AG09319 (cell line): ENCODE measurements at regions not wholly inside any gene's neighbourhood (a gene's known extent, or its start where the extent isn't known, plus 50 kb on each side); places are given as distances from the start of the nearest gene placed in this dataset.
"Not testable (repeated sequence)": the region's sequence is repeated elsewhere in the genome, so short reads cannot be mapped to it uniquely, and the experiment has no call there.

Source experiments
- DNase-seq: peaks from one replicate; pipeline ENCODE4 v3.0.0-alpha.2; 2010; ENCODE audit warnings: low read depth; ENCODE audit errors: extremely low read depth
- CTCF ChIP-seq: IDR thresholded peaks from 2 replicates; pipeline ENCODE4 v1.5.1; 2011; ENCODE audit warnings: low read depth, mild to moderate bottlenecking, inconsistent platforms, low read length, moderate library complexity

DNA sequence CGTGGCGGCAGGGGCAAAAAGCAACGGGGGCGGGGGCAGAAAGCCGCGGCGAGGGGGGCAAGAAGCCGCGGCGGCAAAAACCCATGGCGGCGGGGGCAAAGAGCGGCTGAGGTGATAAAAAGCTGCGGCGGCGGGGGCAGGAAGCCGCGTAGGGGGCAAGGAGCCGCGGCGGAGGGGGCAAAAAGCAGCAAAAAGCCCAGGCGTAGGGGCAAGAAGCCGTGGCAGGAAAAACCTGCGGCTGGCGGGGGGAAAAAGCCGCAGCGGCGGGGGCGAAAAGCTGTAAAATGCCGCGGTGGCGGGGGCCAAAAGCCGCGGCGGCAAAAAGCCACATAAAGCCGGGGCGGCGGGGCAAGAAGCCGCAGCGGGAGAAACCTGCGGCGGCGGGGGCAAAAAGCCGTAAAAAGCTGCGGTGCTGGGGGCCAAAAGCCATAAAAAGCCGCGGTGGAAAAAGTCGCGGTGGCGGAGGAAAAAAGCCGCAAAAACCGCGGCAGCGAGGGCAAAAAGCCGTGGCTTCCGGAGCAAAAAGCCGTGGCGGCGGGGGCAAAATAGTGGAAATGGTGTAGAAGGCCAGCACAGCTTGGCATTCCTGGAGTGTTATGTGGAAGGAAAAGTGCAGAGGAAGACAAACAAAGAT lies 487.8 kb downstream of the ZNF33B start:
- TF ChIP-seq CTCF = no peak
- no peak for DNase-seq

- no peak for TF ChIP-seq CTCF
- no peak for DNase-seq
Measured at GRCh38 chr10:42149722-42150427, 488.5 kb downstream of the ZNF33B start.

DNA sequence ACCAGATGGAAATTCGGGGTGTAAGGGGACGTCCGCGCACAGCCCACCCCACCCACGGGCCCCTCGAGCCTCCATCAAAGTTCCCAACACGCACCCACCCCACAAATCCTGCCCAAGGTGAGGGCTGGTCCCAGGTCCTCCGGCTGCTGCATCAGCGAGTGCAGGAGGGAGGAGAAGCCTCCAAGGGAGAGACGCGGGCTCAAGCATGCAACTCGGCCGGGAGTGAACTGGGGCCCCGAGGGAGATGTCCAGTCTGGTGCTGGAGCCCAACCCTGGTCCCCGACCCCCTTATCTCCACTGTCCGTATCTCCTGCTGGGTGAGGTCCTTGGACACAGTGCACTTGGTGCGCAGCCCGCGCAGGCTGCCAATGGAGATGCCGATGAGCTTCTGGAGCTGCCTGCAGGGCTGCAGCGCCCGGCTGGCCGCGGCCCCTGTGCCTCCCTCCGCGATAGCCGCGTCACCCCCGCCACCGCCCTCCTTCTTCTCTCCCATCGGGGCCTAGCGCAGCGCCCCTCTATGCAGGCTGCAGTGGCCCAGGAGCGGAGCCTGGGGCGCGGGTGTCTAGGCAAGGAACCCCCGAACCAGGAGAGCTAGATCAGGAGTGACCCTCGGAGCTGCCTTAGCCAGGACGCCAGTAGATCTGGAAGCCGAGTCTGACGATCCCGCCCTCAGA lies 489.2 kb downstream of the ZNF33B start:
- DNase-seq = no peak
- TF ChIP-seq CTCF = no peak

DNA sequence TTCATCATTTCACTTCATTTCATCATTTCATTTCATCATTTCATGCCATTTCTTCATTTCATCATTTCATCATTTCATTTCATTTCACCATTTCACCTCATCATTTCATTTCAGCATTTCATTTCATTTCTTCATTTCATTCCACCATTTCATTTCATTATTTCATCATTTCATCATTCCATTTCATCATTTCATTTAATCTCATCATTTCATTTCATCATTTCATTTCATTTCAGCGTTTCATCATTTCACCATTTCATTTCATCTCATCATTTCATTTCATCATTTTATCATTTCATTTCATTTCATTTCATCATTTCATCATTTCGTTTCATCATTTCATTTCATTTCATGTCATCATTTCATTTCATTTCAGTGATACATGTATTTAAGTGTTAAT lies 492.2 kb downstream of the ZNF33B start:
- DNase-seq = not testable (repeated sequence)

DNA sequence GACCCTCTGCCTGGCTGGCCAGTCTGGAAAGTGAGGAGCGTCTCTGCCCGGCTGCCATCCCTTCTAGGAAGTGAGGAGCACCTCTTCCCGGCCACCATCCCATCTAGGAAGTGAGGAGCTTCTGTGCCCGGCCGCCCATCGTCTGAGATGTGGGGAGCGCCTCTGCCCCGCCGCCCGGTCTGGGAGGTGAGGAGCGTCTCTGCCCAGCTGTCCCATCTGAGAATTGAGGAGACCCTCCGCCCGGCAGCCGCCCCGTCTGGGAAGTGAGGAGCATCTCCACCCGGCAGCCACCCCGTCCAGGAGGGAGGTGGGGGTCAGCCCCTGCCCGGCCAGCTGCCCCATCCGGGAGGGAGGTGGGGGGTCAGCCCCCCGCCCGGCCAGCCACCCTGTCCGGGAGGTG lies 500.3 kb downstream of the ZNF33B start:
- not testable (repeated sequence) for DNase-seq

DNA sequence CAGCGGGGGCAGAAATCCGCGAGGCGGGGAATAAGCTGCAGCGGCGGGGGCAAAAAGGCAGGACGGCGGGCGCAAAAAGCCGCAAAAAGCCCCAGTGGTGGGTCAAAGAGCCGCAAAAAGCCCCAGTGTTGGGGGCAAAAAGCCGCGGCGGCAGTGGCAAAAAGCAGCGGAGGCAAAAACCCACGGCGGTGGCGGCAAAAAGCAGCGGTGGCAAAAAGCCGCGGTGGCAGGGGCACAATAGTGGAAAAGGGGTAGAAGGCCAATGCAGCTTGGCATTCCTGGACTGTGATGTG lies 525.3 kb downstream of the ZNF33B start:
- no peak for DNase-seq
- TF ChIP-seq CTCF = no peak

GRCh38 chr10:42112331-42113157 lies 525.8 kb downstream of the ZNF33B start:
- no peak for DNase-seq
- TF ChIP-seq CTCF = no peak
